NOMO-1 (cell line): ENCODE measurements at regions not wholly inside any gene's neighbourhood (a gene's known extent, or its start where the extent isn't known, plus 50 kb on each side); places are given as distances from the start of the nearest gene placed in this dataset.

Experiments
- DNase-seq, 2 experiments: peaks; one replicate each; lab custom pipeline; 2025; ENCODE audit not compliant: unreplicated experiment in 2 of 2; lab: John Stamatoyannopoulos, UW

DNA sequence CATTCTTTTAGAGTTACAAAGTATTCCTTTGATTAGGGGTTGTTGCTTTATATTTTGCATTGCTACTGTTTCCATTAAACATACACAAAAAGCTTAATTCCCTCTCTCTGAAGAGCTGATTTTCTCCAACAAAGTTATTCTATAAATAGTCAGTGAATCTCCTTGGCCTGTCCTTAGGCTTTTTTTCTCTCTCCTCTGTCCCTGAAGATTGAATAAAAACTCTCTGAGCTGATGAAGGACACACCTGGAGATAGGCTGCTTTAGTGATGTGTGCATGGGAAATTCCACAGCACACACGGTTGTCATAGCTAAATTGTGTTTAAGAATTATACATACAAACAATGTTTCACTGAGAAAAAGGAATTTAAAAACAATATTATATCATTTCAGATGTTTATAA, 90.5 kb upstream of the TMEM106B start:
- DNase-seq: no peak

DNA sequence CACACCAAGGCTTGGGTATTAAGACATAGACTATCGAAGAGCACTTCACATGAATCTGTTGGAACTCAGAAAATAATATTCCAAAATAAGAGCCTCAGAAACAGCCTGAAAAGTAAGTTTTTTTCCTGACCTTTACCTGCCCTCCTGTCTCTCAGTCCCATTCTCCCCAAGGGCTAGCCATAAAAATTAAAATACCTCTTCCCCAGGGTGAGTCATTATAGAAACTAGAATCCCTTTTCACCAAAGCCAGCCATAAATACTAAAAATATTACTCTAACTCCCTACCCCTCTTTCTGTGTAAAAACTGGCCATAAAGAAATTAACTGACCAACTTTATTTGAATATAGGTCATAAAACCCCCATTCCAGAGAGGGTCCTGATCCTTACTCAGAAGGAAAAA, 87.9 kb upstream of the TMEM106B start:
- DNase-seq: no peak

DNA sequence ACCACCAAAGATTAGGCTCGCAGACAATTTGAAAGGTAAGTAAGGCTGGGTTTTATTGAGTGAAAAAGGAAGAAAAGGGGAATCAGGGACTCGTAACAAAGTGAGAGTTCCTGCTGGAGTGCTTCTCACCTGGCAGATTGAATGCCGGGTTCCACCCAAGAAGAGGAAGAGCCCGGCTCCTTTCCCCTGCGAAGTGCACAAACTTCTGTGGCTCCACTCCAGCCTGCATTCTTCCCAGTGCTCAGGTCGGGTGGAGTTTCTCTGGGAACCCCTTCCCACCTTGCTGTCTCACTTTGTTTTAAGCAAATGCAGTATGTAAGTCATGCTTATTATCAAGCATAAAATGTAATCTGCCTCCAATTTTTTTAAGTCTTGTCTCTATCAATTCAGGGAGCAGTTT, 87.1 kb upstream of the TMEM106B start:
- no peak for DNase-seq

DNA sequence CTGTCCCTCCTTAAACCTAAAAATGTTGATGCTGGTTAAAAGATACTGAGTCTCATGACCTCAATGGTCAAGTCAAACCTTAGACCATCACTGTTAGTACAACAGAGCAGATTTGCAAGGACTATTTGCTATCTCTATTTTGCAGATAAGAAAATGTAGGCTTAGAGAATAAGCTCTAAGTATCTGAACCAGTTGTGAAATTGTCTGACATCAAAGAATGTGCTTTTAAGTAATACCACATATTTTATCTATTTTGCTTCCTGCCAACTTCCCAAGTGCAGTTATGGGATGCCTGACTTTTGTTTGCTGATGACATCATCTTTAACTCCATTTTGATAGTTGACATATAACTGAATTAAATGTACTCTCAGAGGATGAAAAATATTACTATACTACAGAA, 83.6 kb upstream of the TMEM106B start:
- no peak for DNase-seq

DNA sequence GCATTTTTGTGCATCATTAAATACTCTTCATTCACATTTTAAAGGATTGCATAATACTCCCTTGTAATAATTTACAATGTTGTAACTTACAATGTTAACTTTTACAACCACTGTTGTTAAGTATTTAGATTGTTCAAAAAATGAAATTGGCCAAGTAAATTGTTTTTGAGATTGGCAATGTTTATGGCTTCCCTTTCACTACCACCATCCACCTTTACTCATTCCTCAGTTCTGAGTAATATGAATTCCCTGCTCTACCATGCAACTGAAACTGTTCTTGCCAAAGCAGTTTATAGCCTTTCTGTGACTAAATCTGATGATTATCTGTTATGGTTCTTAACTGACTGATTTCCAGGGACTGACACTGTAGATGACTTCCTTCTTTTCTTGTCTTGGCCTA, 80.5 kb upstream of the TMEM106B start:
- no peak for DNase-seq

DNA sequence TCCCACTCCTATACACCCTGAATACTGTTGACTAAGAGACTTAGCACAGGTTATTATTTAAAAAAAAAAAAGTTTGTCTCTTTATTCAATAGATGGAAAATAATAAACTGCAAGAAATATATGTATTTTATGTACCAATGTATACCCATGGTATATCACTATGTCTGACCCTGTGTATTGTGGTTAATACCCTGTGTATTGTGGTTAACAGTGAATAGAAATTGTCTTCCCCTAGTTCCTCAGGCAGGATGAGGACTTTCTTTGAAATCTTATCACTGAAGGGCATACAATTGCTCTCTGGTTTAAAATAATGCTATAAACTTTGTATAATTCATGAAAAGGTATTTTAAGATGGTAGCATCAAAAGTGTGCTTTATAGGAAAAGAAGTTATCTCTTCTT, 80.0 kb upstream of the TMEM106B start:
- no peak for DNase-seq

DNA sequence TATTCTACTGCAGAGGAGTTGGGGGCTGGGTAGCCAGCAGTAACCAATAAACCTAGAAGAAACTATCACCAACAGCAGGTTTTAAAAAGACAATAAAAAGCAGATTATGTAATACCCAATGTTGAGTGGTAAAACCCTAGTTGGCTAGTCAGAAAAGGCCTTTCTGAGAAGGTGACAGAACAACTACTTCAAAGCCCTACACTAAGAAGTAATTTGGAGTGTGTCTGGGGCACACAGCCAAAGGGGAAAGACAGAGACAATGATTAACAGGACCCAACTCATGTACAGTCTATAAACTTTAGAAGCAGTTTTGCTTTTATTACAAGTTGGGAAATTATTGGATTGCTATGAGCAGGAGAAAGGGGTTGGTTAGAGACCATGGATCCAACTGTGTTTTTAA, 77.2 kb upstream of the TMEM106B start:
- DNase-seq: no peak

DNA sequence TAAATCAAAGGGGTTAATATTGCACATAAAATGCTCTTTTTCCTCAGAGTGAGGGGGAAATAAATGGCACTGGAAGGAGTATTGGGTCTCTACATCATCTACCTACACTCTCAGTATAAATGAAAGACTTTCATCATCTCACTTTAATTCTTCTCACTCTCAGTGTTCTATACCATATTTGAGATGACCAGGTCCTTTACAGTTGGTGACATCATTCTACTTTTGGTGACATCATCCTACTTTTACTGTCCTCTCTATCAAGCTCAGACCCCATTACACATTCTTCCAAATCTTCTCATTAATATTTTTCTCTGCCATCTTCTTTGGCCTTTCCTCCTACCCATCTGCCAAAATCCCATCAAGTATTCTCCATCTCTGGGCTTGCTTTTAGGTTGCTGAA, 74.6 kb upstream of the TMEM106B start:
- no peak for DNase-seq

DNA sequence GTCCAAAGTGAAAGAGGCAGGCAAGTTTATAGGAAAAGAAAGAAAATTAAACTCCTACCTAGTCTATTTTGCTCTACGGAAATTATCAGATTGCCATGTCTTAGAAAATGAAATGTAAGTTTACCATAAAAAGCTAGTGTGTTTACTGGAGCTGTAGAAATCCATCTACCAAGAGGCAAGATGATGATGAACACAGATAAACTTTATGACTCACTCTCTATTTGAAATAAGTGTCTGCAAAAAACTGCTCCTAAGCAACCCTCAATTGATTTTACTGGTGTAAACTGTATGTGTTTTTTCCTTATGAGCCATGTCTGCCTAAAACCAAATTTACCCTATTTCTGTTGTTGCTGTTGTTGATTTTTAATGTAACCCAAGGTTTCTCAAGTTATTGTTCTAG, 73.8 kb upstream of the TMEM106B start:
- DNase-seq: no peak

DNA sequence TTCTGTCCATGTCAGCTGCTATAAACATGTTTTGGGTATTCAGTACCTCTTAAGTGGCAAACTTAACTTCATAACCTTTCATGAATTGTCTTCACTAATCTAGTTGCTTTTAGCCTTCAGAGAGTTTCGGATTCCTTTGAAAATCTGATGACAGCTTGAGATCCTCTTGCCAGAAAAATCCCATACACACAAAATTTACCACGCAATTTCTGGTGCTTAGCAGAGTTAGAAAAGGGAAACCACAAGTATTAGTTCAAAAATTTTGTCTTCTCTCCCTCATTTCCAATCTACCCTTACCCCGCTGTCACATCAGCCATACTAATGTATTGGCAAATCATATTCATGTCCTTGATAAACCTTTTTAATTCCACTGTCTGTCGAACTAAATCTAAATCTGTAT, 72.7 kb upstream of the TMEM106B start:
- no peak for DNase-seq

DNA sequence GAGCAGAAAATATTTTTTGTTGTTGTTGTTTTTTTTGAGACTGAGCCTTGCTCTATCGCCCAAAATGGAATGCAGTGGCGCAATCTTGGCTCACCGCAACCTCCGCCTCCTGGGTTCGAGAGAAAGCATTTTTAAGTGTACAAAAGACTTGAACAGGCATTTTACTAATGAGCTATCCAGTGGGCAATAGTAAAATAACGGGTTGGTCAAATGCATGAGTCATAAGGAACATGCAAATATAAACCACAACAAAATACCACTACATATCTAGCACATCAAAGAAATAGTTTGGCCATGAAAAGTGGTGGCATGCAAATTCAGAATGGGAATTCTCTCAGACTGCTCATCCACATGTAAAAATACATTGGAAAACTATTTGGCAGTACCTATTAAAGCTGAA, 71.7 kb upstream of the TMEM106B start:
- DNase-seq: no peak

DNA sequence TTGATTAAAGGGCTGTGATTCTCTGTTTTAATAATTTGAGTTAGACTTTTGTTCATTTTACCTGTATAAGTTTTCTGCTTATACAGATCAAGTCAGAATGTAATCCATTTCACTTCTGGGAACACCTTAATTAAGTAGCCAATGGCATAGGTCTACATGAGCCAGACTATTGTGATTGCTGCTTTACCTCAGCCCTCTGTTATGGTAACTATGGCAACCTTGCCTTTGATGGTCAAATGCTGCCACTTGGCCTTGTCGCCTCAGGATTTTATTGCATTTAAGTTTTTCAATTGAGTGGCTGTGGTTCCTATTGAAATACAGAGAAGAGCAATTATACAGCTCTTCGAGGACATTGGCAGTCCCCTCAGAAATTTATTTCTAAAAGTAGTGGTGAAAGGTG, 64.3 kb upstream of the TMEM106B start:
- no peak for DNase-seq

DNA sequence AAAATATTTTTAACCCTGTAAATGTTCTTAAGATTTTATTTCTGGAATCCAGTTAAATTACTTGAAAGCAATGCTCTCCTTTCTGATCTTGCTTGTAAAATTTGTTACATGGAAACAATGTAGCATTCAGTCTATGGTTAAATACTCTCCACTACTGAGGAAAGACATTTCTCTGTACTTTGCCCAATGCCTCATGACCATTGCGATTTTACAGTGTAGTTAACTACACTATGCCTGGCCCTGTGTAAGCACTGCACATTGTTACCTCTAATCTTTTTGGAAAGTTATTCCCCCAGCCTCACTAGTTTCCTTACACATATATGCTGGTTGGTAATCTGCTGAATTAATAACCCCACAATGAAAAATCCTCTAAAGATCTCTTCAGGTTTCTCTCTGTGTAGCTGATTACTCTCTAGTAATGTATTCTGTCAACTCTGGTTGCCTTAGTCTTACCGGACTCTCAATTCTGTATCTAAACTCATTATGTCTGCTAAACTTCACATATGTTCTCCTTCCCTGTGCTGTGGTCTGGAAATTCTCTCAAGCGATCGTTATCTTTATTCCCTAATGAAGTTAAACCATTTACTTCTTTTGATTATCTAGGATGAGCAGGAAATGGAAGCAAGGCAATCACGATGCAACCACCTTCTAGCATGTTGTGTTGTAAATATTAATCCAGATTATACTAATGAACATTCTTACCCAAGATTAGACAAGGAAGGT, 58.7 kb upstream of the TMEM106B start:
- no peak for DNase-seq

DNA sequence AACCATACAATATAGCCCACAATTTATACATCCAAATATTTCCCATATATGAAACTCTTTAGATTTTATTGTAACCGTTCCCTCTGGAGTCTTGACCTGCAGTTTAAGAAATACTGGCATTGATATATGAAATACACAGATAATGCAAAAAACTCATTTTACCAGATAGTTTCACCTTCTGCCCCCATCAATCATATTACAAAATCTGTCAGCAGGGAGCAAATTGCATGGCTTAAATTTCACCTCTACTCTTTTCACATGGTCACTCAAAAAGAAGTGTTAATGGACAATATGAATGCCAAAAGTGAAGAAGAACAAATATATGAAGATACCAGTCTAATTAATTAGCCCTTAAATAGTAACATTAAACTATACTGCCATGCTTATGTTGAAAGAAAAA, 57.0 kb upstream of the TMEM106B start:
- no peak for DNase-seq

DNA sequence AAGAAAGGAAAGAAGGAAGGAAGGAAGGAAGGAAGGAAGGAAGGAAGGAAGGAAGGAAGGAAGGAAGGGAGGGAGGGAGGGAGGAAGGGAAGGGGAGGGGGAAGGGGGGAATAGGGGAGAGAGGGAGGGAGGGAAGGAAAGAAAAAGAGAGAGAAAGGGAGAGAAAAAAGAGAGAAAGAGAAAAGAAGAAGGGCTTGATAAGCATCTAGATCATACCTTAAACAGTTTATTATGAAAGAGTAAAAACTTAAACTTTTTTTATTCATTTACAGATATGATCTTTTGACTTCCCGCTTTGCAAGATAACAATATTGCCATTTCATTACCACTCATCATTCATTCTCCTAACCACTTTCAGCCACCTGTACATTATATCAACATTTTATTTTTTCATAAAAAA, 53.6 kb upstream of the TMEM106B start:
- no peak for DNase-seq

DNA sequence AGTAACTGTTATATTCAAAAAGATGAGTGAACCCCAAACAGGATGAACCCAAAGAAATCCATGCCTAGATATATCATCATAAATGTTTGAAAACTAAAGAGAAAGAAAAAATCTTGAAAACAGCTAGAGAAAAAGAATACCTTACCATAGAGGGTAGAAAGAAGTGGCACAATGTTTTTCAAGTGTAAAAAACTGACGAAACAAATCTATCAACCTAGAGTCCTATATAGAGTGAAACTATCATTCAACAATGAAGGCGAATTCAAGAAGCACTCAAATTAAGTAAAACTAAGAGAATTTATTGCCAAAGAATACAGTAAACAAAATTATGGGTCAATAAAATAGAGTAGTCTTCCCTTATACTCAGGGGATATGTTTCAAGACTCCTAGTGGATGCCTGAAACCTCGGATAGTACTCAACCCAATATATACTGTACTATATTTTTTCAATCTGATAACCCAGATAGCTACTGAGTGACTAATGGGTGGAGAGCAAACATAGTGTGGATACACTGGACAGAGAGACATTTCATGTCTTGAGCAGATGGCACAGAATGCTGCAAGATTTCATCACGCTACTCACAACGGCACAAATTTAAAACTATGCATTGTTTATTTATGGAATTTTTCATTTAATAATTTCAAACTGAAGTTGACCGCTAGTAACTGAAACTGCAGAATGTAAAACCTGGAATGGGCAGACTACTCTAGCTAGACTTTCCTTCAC, 52.6 kb upstream of the TMEM106B start:
- no peak for DNase-seq

DNA sequence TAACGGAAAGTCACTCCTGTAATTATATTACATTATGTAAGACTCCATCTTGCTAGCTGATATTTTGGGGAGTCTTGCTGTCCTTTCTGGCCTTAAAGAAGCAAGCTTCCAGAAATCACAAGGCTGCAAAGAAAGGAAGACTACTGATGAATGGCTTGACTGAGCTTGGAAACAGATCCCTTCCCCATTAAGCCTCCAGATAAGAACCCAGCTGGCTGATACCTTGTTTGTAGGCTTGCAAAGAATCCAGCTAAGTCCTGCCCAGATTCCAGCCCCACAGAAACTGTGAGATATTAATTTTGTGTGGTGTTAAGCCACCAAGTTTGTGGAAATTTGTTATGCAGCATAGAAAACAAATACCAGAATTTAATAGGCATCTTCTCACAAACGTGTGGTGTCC, 49.9 kb upstream of the TMEM106B start:
- no peak for DNase-seq
